ENCODE measurements at regions not wholly inside any gene's neighbourhood (a gene's known extent, or its start where the extent isn't known, plus 50 kb on each side); places are given as distances from the start of the nearest gene placed in this dataset.

GRCh38 chr2:144181001-144181400 is 338.9 kb downstream of the ZEB2 start:
- TF ChIP-seq CTCF (IDR thresholded peaks at IDR 0.05; ENCODE audit: extremely low read depth, missing control alignments), result no peak

GRCh38 chr2:144180131-144180530 is 339.8 kb downstream of the ZEB2 start:
- no peak for DNase-seq (ENCODE audit: low spot score)
- no peak for TF ChIP-seq CTCF (IDR thresholded peaks at IDR 0.05; ENCODE audit: extremely low read depth, missing control alignments)

More at GRCh38 chr2:144181001-144181400, 338.9 kb downstream of the ZEB2 start:
- DNase-seq (ENCODE audit: low spot score), result no peak

GRCh38 chr2:144170179-144170578 is 349.7 kb downstream of the ZEB2 start:
- no peak for DNase-seq (ENCODE audit: low spot score)
- TF ChIP-seq CTCF (IDR thresholded peaks at IDR 0.05; ENCODE audit: extremely low read depth, missing control alignments), result no peak

GRCh38 chr2:144166743-144167142 is 353.2 kb downstream of the ZEB2 start:
- TF ChIP-seq CTCF (IDR thresholded peaks at IDR 0.05; ENCODE audit: extremely low read depth, missing control alignments), result no peak
- DNase-seq (ENCODE audit: low spot score), result no peak

GRCh38 chr2:144165599-144166250 is 354.2 kb downstream of the ZEB2 start:
- no peak for TF ChIP-seq CTCF (IDR thresholded peaks at IDR 0.05; ENCODE audit: extremely low read depth, missing control alignments)
- DNase-seq (ENCODE audit: low spot score), result no peak

- TF ChIP-seq CTCF (IDR thresholded peaks at IDR 0.05; ENCODE audit: extremely low read depth, missing control alignments), result no peak
- DNase-seq (ENCODE audit: low spot score), result no peak
These were observed 356.3 kb downstream of the ZEB2 start for GRCh38 chr2:144163592-144163991.

- TF ChIP-seq CTCF (IDR thresholded peaks at IDR 0.05; ENCODE audit: extremely low read depth, missing control alignments), result peak; percentile 62
- peak; percentile 10 for DNase-seq (ENCODE audit: low spot score)
These were observed 357.3 kb downstream of the ZEB2 start for GRCh38 chr2:144162652-144163051.

All from GM20000 (cell line).